Prostate gland (tissue), 2 donors: ENCODE measurements at regions not wholly inside any gene's neighbourhood (a gene's known extent, or its start where the extent isn't known, plus 50 kb on each side); places are given as distances from the start of the nearest gene placed in this dataset.

Source experiments
- POLR2A ChIP-seq: fragments of 450-650 bp; IDR thresholded peaks from one replicate; pipeline ENCODE4 v1.6.1; 2016; ENCODE audit warnings: antibody characterized with exemption, mild to moderate bottlenecking
- POLR2AphosphoS5 ChIP-seq: sonication (generic); formaldehyde crosslinking; IDR thresholded peaks from one replicate; pipeline ENCODE4 v1.6.1; 2017; ENCODE audit warnings: antibody characterized with exemption
- TF ChIP-seq, protein P1 (sequence below), 4 experiments: fragments of 200-600 bp in 2 of 4; fragments of 450-650 bp in 2 of 4; sonication (generic) in 2 of 4; IDR thresholded peaks; 1 replicate in 3 of 4; 2 replicates in 1 of 4; pipeline ENCODE4 v1.5.1; 2016 to 2019; ENCODE audit warnings: antibody characterized with exemption in 4 of 4, mild to moderate bottlenecking in 2 of 4, moderate library complexity in 2 of 4

DNA sequence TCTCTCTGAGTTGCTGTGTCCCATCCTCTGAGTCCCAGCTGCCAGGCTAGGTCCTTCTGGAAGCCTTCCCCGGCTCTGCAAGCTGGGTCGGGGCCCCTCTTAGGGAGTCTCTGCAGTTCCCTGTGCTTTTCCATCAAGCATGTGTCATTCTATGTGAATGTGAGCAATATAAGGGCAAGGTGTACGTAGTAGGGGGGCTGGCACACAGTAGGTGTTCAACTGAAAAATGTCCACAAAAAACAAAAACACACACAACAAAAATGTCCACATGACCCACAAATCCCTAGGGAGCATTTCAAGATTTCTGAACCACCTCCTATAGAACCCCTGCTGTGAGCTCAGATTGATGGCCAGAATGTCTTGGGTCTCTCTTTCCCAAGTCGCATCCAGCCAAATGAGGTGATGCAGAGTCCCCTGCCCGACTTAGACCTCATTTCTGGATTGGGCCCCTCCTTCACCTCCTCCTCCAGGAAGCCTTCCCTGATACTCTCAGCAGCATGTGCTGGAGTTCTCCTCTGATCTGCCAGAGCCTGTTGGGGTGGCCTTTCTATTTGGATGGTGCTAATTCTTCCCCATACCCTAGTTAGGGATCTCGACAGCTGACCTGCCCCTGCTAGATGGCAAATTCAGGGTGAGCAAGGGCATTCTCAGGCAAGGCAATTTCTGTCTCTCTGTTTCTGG is 196.1 kb upstream of the LHX5 start:
- TF ChIP-seq, protein P1, sequence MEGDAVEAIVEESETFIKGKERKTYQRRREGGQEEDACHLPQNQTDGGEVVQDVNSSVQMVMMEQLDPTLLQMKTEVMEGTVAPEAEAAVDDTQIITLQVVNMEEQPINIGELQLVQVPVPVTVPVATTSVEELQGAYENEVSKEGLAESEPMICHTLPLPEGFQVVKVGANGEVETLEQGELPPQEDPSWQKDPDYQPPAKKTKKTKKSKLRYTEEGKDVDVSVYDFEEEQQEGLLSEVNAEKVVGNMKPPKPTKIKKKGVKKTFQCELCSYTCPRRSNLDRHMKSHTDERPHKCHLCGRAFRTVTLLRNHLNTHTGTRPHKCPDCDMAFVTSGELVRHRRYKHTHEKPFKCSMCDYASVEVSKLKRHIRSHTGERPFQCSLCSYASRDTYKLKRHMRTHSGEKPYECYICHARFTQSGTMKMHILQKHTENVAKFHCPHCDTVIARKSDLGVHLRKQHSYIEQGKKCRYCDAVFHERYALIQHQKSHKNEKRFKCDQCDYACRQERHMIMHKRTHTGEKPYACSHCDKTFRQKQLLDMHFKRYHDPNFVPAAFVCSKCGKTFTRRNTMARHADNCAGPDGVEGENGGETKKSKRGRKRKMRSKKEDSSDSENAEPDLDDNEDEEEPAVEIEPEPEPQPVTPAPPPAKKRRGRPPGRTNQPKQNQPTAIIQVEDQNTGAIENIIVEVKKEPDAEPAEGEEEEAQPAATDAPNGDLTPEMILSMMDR (IDR thresholded peaks at IDR 0.05), result no peak
- TF ChIP-seq POLR2A, result no peak
- TF ChIP-seq POLR2AphosphoS5, result no peak
